ENCODE measurements at regions not wholly inside any gene's neighbourhood (a gene's known extent, or its start where the extent isn't known, plus 50 kb on each side); places are given as distances from the start of the nearest gene placed in this dataset.

GRCh38 chr1:55346586-55346985, 131.4 kb upstream of the USP24 start:
- no peak overlapping the region for H3K4me3 ChIP-seq (ENCODE audit: severe bottlenecking)
- H3K4me1 ChIP-seq (ENCODE audit: insufficient read depth, poor library complexity, severe bottlenecking) = no peaks in the 10 kb centered on the region
- TF ChIP-seq, protein P1, sequence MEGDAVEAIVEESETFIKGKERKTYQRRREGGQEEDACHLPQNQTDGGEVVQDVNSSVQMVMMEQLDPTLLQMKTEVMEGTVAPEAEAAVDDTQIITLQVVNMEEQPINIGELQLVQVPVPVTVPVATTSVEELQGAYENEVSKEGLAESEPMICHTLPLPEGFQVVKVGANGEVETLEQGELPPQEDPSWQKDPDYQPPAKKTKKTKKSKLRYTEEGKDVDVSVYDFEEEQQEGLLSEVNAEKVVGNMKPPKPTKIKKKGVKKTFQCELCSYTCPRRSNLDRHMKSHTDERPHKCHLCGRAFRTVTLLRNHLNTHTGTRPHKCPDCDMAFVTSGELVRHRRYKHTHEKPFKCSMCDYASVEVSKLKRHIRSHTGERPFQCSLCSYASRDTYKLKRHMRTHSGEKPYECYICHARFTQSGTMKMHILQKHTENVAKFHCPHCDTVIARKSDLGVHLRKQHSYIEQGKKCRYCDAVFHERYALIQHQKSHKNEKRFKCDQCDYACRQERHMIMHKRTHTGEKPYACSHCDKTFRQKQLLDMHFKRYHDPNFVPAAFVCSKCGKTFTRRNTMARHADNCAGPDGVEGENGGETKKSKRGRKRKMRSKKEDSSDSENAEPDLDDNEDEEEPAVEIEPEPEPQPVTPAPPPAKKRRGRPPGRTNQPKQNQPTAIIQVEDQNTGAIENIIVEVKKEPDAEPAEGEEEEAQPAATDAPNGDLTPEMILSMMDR (IDR thresholded peaks at IDR 0.05; ENCODE audit: poor library complexity, severe bottlenecking) = no peak
- H3K27me3 ChIP-seq (ENCODE audit: insufficient read depth, poor library complexity, severe bottlenecking) = no peaks in the 10 kb centered on the region
- no peaks in the 10 kb centered on the region for H3K9me3 ChIP-seq (ENCODE audit: severe bottlenecking)
- H3K36me3 ChIP-seq (ENCODE audit: low read depth) = no peaks in the 10 kb centered on the region
- ATAC-seq (ENCODE audit: low read depth) (no peak), DNase-seq (ENCODE audit: low spot score) (no peak)
- H3K27ac ChIP-seq (ENCODE audit: poor library complexity, severe bottlenecking) = no peak overlapping the region

DNA sequence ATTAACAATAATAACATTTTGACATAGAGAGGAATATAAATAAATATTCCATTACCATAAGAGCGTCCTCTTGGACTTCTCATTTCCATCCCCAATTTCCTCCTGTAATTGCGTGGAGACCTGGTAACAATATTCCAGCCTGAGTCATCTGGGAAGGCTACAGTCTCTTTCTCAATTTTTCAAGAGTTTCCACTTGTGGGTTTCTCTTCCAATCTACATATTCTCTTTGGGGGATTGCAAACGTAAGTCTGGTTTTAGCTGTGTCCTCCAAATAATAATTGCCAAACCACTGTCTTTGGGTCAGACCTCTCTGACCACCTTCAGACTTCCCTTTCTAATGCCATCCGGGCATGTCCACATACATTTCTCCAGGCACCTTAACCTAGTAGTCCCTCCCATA, 124.5 kb upstream of the USP24 start:
- TF ChIP-seq, protein P1 (IDR thresholded peaks at IDR 0.05; ENCODE audit: poor library complexity, severe bottlenecking) = no peak
- Histone ChIP-seq H3K27me3 (ENCODE audit: insufficient read depth, poor library complexity, severe bottlenecking) (no peaks in the 10 kb centered on the region), H3K27ac (ENCODE audit: poor library complexity, severe bottlenecking) (no peak overlapping the region), H3K4me1 (ENCODE audit: insufficient read depth, poor library complexity, severe bottlenecking) (no peaks in the 10 kb centered on the region), H3K36me3 (ENCODE audit: low read depth) (no peaks in the 10 kb centered on the region), H3K4me3 (ENCODE audit: severe bottlenecking) (no peak overlapping the region), H3K9me3 (ENCODE audit: severe bottlenecking) (no peaks in the 10 kb centered on the region)
- DNase-seq (ENCODE audit: low spot score) = no peak
- no peak for ATAC-seq (ENCODE audit: low read depth)

GRCh38 chr1:55338448-55338820, 123.3 kb upstream of the USP24 start:
- Histone ChIP-seq H3K27ac (ENCODE audit: poor library complexity, severe bottlenecking) (no peak overlapping the region), H3K27me3 (ENCODE audit: insufficient read depth, poor library complexity, severe bottlenecking) (no peaks in the 10 kb centered on the region), H3K36me3 (ENCODE audit: low read depth) (no peaks in the 10 kb centered on the region), H3K4me3 (ENCODE audit: severe bottlenecking) (no peak overlapping the region), H3K9me3 (ENCODE audit: severe bottlenecking) (no peaks in the 10 kb centered on the region), H3K4me1 (ENCODE audit: insufficient read depth, poor library complexity, severe bottlenecking) (no peaks in the 10 kb centered on the region)
- DNase-seq (ENCODE audit: low spot score) (no peak), ATAC-seq (ENCODE audit: low read depth) (no peak)
- TF ChIP-seq, protein P1 (IDR thresholded peaks at IDR 0.05; ENCODE audit: poor library complexity, severe bottlenecking) = peak; percentile 31

DNA sequence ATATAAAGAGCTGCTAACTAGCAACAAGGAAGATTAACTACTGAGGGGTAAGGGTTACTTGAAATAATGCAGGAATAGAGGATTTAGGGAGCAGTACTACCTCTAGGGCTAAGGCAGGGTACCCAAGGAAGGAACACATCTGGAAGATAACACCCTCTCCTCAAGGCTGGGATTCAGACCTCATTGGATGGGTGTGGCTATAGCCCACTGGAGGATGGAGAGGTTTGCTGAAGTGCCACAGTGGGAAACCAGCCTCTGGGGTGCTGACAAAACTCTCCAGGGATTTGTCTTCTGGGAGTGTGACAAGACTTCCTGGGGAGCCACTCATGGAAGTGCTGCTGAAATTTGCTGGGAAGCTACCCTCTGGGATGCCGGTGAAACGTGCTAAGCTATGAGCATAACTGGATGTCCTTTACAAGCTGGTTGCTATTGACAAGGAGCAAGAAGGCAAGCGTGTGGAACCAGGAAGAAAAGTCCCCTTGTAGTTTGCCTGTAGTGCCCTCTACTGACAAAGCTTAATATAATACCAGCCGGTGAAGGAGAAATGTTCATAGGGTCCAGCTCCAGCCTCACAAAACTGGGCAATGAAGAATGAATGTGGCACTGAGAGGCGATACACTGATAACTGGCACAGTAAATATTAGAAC, 122.8 kb upstream of the USP24 start:
- ATAC-seq (ENCODE audit: low read depth) (peak; percentile 54; the same call in 2 of the 3 replicates), DNase-seq (ENCODE audit: low spot score) (no peak)
- TF ChIP-seq, protein P1 (IDR thresholded peaks at IDR 0.05; ENCODE audit: poor library complexity, severe bottlenecking) = peak; percentile 54
- Histone ChIP-seq H3K4me3 (ENCODE audit: severe bottlenecking) (no peak overlapping the region), H3K36me3 (ENCODE audit: low read depth) (no peaks in the 10 kb centered on the region), H3K27ac (ENCODE audit: poor library complexity, severe bottlenecking) (no peak overlapping the region), H3K4me1 (ENCODE audit: insufficient read depth, poor library complexity, severe bottlenecking) (no peaks in the 10 kb centered on the region), H3K9me3 (ENCODE audit: severe bottlenecking) (no peaks in the 10 kb centered on the region), H3K27me3 (ENCODE audit: insufficient read depth, poor library complexity, severe bottlenecking) (no peaks in the 10 kb centered on the region)

DNA sequence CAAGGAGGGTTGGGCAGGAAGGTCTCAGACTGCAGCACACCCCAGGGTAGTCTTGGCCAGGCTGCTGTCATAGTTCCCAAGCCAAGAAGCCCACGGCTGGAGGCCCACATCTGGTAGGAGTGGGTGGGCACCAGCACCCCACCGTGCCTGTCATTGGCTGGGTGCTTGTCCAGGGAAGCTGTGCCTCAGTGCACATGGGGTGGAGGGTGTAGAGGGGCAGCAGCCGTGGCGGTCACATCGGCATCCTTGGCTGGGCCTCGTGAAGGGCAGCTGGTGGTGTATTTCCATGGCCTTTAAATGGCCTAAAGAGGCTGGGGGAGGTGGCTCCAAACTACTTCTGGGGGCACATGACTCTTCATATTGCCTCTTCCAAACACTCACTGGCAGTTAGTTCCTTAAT, 119.6 kb upstream of the USP24 start:
- H3K36me3 ChIP-seq (ENCODE audit: low read depth) = no peaks in the 10 kb centered on the region
- DNase-seq (ENCODE audit: low spot score) = no peak
- TF ChIP-seq, protein P1 (IDR thresholded peaks at IDR 0.05; ENCODE audit: poor library complexity, severe bottlenecking) = no peak
- H3K9me3 ChIP-seq (ENCODE audit: severe bottlenecking) = no peaks in the 10 kb centered on the region
- H3K27me3 ChIP-seq (ENCODE audit: insufficient read depth, poor library complexity, severe bottlenecking) = no peaks in the 10 kb centered on the region
- H3K27ac ChIP-seq (ENCODE audit: poor library complexity, severe bottlenecking) = no peak overlapping the region
- no peaks in the 10 kb centered on the region for H3K4me1 ChIP-seq (ENCODE audit: insufficient read depth, poor library complexity, severe bottlenecking)
- H3K4me3 ChIP-seq (ENCODE audit: severe bottlenecking) = no peak overlapping the region
- no peak for ATAC-seq (ENCODE audit: low read depth)

All from RWPE2 (cell line).